ENCODE measurements at regions not wholly inside any gene's neighbourhood (a gene's known extent, or its start where the extent isn't known, plus 50 kb on each side); places are given as distances from the start of the nearest gene placed in this dataset.

GRCh38 chr18:38695559-38696280, 1130.1 kb upstream of the CELF4 start:
- intact Hi-C loops (cut with DNase I) = no loop called here
- no peak for DNase-seq
- H3K9me3 ChIP-seq = no peaks in the 10 kb centered on the region
- H3K27me3 ChIP-seq = no peaks in the 10 kb centered on the region
- H3K4me1 ChIP-seq (ENCODE audit: insufficient read depth) = no peaks in the 10 kb centered on the region
- no peaks in the 10 kb centered on the region for H3K36me3 ChIP-seq
- 78 to 82% (median 81%) methylated on average over 5 of the region's 5 CpGs for WGBS, 3 donors
- no peak overlapping the region for H3K27ac ChIP-seq
- TF ChIP-seq CTCF (IDR thresholded peaks at IDR 0.05) = no peak
- TF ChIP-seq EP300 (IDR thresholded peaks at IDR 0.05) = no peak
- TF ChIP-seq POLR2A (IDR thresholded peaks at IDR 0.05) = no peak
- no peak overlapping the region for H3K4me3 ChIP-seq

GRCh38 chr18:38693104-38693503, 1127.5 kb upstream of the CELF4 start:
- no peak overlapping the region for H3K4me3 ChIP-seq
- intact Hi-C loops (cut with DNase I) = no loop called here
- WGBS, 3 donors = 65 to 67% (median 66%) methylated on average over 5 of the region's 5 CpGs
- DNase-seq = no peak
- TF ChIP-seq CTCF (IDR thresholded peaks at IDR 0.05) (no peak), EP300 (IDR thresholded peaks at IDR 0.05) (no peak), POLR2A (IDR thresholded peaks at IDR 0.05) (no peak)
- H3K9me3 ChIP-seq = no peaks in the 10 kb centered on the region
- no peaks in the 10 kb centered on the region for H3K27me3 ChIP-seq
- no peaks in the 10 kb centered on the region for H3K4me1 ChIP-seq (ENCODE audit: insufficient read depth)
- H3K27ac ChIP-seq = no peak overlapping the region
- H3K36me3 ChIP-seq = no peaks in the 10 kb centered on the region

GRCh38 chr18:38690626-38691025, 1125.0 kb upstream of the CELF4 start:
- no peak overlapping the region for H3K4me3 ChIP-seq
- H3K9me3 ChIP-seq = no peaks in the 10 kb centered on the region
- no peak for DNase-seq
- no peak overlapping the region for H3K27ac ChIP-seq
- WGBS, 3 donors = 63 to 77% (median 73%) methylated on average over 6 of the region's 6 CpGs
- H3K36me3 ChIP-seq = no peaks in the 10 kb centered on the region
- TF ChIP-seq CTCF (IDR thresholded peaks at IDR 0.05) = no peak
- TF ChIP-seq POLR2A (IDR thresholded peaks at IDR 0.05) = no peak
- TF ChIP-seq EP300 (IDR thresholded peaks at IDR 0.05) = no peak
- intact Hi-C loops (cut with DNase I) = no loop called here
- H3K27me3 ChIP-seq = no peaks in the 10 kb centered on the region
- H3K4me1 ChIP-seq (ENCODE audit: insufficient read depth) = no peaks in the 10 kb centered on the region

- 78 to 88% (median 83%) methylated on average over 1 of the region's 1 CpG for WGBS, 3 donors
These were observed 1122.8 kb upstream of the CELF4 start for GRCh38 chr18:38688416-38688815.

More at GRCh38 chr18:38688416-38688815, 1122.8 kb upstream of the CELF4 start:
- H3K4me3 ChIP-seq = no peak overlapping the region
- no peak overlapping the region for H3K27ac ChIP-seq
- H3K36me3 ChIP-seq = no peaks in the 10 kb centered on the region
- no peak for TF ChIP-seq EP300 (IDR thresholded peaks at IDR 0.05)
- no peak for TF ChIP-seq POLR2A (IDR thresholded peaks at IDR 0.05)
- TF ChIP-seq CTCF (IDR thresholded peaks at IDR 0.05) = no peak
- no peaks in the 10 kb centered on the region for H3K9me3 ChIP-seq
- DNase-seq = no peak
- H3K27me3 ChIP-seq = no peaks in the 10 kb centered on the region
- intact Hi-C loops (cut with DNase I) = no loop called here
- no peaks in the 10 kb centered on the region for H3K4me1 ChIP-seq (ENCODE audit: insufficient read depth)

Measured in ovary (tissue), 7 donors.